DND-41 (cell line): ENCODE measurements at regions not wholly inside any gene's neighbourhood (a gene's known extent, or its start where the extent isn't known, plus 50 kb on each side); places are given as distances from the start of the nearest gene placed in this dataset.

Source experiments
- CTCF ChIP-seq: IDR thresholded peaks from 2 replicates; pipeline ENCODE4 v1.5.1; 2012; ENCODE audit warnings: borderline replicate concordance, low read length, moderate library complexity, mild to moderate bottlenecking; ENCODE audit not compliant: poor library complexity, severe bottlenecking; ENCODE audit errors: extremely low read depth
- EZH2 ChIP-seq: IDR thresholded peaks from 3 replicates; pipeline ENCODE4 v1.6.1; 2012; ENCODE audit warnings: borderline replicate concordance, low read depth, mild to moderate bottlenecking, moderate library complexity, low read length, inconsistent platforms; ENCODE audit not compliant: severe bottlenecking

GRCh38 chr1:93778457-93778856, 96.8 kb upstream of the BCAR3 start:
- no peak for TF ChIP-seq CTCF
- TF ChIP-seq EZH2, result no peak
